HG02970 (cell line): ENCODE measurements at regions not wholly inside any gene's neighbourhood (a gene's known extent, or its start where the extent isn't known, plus 50 kb on each side); places are given as distances from the start of the nearest gene placed in this dataset.

Experiments
- ATAC-seq: cut with Tn5 transposase; IDR thresholded peaks from one replicate; pipeline ENCODE4 v1.9.1; 2021; ENCODE audit warnings: mild to moderate bottlenecking, moderate library complexity, moderate number of reproducible peaks; ENCODE audit not compliant: unreplicated experiment, low FRiP score

GRCh38 chr12:87302126-87302745 lies 727.0 kb downstream of the C12orf50 start:
- no peak for ATAC-seq

GRCh38 chr12:87290505-87290904 lies 738.7 kb downstream of the C12orf50 start:
- no peak for ATAC-seq

GRCh38 chr12:87283886-87284285 lies 745.3 kb downstream of the C12orf50 start:
- ATAC-seq: no peak

GRCh38 chr12:87283111-87283510 lies 746.1 kb downstream of the C12orf50 start:
- no peak for ATAC-seq

- ATAC-seq: peak; percentile 64
Observed at GRCh38 chr12:87280893-87281292, 748.3 kb downstream of the C12orf50 start.

GRCh38 chr12:87280356-87280755 lies 748.8 kb downstream of the C12orf50 start:
- ATAC-seq: peak; percentile 87

GRCh38 chr12:87274594-87275245 lies 754.5 kb downstream of the C12orf50 start:
- ATAC-seq: peak; percentile 65

- no peak for ATAC-seq
Observed at GRCh38 chr12:87272851-87273250, 756.4 kb downstream of the C12orf50 start.

- ATAC-seq: no peak
Observed at GRCh38 chr12:87270919-87271318, 758.3 kb downstream of the C12orf50 start.

GRCh38 chr12:87266305-87266704 lies 762.9 kb downstream of the C12orf50 start:
- no peak for ATAC-seq

GRCh38 chr12:87259391-87259790 lies 769.8 kb downstream of the C12orf50 start:
- ATAC-seq: no peak

GRCh38 chr12:87254381-87255030 lies 774.7 kb downstream of the C12orf50 start:
- no peak for ATAC-seq

- ATAC-seq: no peak
Observed at GRCh38 chr12:87253157-87253556, 776.0 kb downstream of the C12orf50 start.

GRCh38 chr12:87246726-87247125 lies 782.5 kb downstream of the C12orf50 start:
- ATAC-seq: no peak

GRCh38 chr12:87238466-87238865 lies 790.7 kb downstream of the C12orf50 start:
- no peak for ATAC-seq

- ATAC-seq: no peak
Observed at GRCh38 chr12:87234898-87235297, 794.3 kb downstream of the C12orf50 start.

GRCh38 chr12:87233671-87234070 lies 795.5 kb downstream of the C12orf50 start:
- no peak for ATAC-seq

GRCh38 chr12:87231818-87232217 lies 797.4 kb downstream of the C12orf50 start:
- ATAC-seq: no peak

GRCh38 chr12:87230441-87230840 lies 798.8 kb downstream of the C12orf50 start:
- ATAC-seq: no peak

- no peak for ATAC-seq
Observed at GRCh38 chr12:87227162-87227561, 802.0 kb downstream of the C12orf50 start.

- ATAC-seq: no peak
Observed at GRCh38 chr12:87217491-87217890, 811.7 kb downstream of the C12orf50 start.

GRCh38 chr12:87216436-87216835 lies 812.8 kb downstream of the C12orf50 start:
- no peak for ATAC-seq
